GM19397 (cell line): ENCODE measurements at regions not wholly inside any gene's neighbourhood (a gene's known extent, or its start where the extent isn't known, plus 50 kb on each side); places are given as distances from the start of the nearest gene placed in this dataset.
"Not testable (repeated sequence)": the region's sequence is repeated elsewhere in the genome, so short reads cannot be mapped to it uniquely, and the experiment has no call there.

Experiments used
- ATAC-seq: cut with Tn5 transposase; IDR thresholded peaks from one replicate; pipeline ENCODE4 v1.9.1; 2021; ENCODE audit warnings: mild to moderate bottlenecking, moderate library complexity; ENCODE audit not compliant: unreplicated experiment

DNA sequence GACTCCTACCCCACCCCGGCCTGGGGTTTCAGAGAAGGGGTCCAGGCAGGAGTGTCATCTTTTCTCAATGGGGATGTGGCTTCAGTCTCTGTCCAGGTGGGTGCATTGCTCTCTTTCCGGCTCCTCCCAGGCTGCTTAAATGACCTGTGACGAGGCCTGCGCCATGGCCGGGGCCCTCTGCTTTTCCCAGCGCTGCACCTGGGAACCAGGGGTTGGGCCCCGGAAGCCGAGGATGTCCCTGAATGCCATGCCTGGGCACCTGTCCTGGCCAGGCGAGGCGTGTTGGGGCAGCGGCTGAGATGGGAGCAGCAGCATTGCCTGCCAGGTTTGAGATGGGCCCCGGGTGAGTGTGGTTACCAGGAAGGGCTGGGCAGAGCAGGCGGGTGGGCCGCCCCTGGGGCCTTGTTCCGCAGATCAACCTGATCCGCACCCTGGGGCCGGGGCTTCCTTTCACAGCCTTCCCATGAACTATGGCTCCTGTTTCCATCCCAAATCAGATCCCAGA, 147.4 kb downstream of the SEC14L1 start:
- ATAC-seq, result no peak

DNA sequence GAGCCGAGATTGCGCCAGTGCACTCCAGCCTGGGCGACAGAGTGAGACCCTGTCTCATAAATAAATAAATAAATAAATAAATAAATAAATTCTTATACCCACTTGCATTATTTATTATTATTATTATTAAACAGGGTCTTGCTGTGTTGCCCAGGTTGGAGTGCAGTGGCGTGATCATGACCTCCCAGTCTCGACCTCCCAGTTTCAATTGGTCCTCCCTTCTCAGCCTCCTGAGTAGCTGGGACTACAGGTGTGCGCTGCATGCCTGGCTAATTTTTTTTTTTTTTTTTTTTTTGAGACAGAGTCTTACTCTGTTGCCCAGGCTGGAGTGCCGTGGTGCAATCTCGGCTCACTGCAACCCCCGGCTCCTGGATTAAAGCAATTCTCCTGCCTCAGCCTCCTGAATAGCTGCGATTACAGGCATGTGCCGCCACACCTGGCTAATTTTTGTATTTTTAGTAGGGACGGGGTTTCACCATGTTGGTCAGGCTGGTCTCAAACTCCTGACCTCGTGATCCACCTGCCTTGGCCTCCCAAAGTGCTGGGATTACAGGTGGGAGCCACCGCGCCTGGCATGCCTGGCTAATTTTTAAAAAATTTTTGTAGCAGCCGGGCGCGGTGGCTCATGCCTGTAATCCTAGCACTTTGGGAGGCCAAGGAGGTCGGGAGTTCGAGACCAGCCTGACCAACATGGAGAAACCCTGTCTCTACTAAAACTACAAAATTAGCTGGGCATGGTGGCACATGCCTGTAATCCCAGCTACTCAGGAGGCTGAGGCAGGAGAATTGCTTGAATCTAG, 150.2 kb downstream of the SEC14L1 start:
- ATAC-seq, result not testable (repeated sequence)

DNA sequence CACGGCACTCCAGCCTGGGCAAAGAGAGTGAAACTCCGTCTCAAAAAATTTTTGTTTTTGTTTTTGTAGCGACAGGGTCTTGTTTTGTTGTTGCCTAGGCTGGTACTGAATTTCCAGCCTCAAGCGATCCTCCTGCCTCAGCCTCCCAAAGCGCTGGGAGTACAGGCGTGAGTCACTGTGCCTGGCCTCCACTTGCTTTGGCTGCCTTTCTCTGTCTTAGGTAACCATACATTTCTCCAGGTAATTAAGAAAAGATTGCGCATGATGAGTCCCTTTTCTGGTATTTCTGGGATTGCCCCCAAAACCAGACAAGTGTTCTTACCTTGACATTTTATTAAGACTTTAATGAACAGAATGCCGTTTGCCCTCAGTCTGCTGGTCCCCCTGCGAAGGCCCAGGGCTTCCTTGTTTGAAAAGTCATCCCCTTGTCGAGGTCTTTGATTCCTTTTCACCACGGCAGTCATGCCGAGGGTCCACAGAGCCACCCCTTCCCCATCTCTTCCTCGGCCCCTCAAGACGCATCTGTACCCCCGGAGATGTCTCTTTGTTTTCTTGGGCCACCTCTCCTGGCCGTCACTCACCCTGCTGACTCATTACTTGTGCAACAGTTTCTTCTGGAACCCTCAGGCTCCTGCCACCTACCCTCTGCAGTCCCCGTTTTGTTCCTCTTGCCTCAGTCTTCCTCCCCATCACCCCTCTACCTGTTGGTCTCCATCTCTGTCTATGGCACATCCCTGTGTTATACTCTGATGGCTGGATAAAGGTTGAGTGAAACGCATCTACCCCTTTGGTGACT, 151.0 kb downstream of the SEC14L1 start:
- ATAC-seq, result no peak

DNA sequence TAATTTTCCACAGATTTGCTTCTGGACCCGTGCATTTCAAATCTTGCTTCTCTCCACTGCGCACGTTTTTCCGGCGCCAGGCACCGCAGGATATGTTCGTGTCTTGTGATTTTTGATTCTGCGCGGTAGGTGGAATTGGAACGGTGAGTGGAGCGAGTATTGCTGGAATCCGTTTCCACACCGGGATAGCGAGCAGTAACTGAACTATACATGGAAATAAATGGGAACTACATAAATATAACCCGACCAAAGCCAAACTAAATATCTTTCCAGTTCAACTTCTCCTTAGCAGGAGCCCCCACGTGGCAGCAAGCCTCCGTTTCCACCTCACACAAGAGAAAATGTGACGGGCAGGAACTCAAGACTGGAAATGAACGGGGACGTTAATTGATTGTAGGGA, 154.0 kb downstream of the SEC14L1 start:
- ATAC-seq, result no peak

DNA sequence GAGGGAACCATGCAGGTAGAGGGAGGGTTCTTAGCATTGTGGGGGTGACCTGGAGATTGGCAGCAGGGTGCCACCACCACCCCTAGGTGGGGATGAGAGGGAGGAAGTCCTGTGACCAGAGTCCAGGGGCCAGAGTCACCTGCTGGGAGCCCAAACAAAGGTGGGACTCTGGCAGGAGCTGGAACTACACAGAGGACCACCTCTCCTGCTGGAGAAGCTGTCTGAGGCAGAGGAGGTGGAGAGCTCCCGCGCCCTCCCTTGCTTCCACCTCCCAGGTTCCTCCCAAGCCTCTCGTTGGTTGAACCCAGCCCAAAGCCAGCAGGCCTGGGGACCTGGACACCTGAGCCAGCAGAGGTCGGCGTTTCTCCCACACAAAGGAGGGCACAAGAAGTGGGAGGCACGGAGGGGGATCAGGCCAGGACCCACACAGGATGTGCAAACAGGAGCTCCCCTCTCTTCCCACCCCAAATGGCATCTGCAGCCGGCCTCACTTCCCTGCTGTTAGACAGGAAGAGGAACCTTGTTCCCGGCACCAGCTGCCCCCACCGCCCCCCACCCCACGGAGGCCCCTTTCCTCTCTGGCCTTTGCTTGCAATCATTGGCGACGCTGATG, 154.6 kb downstream of the SEC14L1 start:
- no peak for ATAC-seq

DNA sequence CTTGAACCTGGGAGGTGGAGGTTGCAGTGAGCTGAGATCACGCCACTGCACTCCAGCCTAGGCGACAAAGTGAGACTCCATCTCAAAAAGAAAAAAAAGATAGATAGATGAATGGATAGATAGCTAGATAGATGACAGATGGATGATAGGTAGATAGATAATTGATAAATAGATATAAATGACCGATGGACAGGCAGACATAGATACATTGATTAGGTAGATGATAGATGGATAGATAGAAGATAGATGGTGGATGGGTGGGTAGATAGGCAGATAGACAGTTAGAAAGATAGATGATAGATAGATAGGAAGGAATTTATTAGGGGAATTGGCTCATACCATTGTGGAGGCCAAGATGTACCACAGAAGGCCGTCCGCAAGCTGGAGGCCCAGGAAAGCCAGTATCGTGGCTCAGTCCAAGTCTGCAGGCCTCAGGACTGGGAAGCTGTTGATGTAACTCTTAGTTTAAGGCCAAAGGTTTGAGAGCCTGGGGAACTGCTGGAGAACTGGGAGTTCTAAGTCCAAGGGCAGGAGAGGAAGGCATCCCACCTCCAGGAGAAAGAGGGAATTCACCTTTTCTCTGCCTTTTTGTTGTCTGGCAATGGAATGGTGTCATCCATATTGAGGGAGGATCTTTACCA, 156.1 kb downstream of the SEC14L1 start:
- no peak for ATAC-seq

GRCh38 chr17:77297693-77298666, 157.2 kb downstream of the SEC14L1 start:
- ATAC-seq, result no peak

DNA sequence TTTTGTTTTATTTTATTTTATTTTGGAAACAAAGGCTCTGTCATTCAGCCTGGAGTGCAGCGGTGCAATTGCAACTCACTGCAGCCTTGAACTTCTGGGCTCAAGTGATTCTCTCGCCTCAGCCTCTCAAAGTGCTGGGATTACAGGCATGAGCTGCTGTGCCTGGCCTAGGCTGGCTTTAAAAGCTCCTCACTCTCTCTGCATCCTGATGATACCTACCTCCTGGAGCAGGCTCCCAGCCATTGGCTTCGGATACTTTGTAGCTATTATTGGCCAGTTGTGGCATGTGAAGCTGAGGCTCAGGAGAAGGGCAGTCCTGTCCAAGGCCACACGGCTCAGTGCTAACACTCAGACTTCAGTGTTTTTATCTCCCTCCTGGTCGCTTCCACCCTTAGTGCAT, 158.0 kb downstream of the SEC14L1 start:
- no peak for ATAC-seq

DNA sequence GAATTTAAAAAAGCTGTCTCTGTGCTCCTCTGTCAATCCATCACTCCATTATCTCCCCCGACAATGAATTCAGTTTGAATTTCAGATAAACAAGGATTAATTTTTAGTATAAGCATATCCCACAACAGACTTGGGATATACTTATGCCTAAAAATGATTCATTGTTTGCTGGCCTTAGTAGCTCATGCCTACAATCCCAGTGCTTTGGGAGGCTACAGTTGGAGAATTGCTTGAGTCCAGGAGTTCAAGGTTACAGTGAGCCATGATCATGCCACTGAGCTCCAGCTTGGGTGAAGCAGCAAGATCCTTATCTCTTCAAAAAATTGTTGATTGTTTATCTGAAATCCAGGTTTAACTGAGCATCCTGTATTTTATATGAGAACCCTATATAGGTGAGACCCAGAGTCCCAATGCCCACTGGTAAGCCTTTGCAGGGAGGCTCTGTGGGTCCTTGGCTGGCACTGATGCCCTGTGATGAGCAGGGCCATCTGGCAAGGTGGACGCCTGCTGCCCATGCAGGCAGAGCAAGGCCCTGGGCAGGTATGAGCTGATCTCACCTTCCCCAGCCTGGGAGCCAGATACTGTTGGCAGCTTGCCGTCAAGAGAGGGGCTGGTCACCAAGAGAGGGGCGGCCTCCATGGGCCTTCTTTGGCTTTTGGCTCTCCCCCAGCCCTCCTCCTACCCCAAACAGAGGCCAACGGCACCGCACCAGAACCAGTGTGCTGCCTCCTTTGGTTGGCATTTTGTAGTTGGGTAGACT, 158.7 kb downstream of the SEC14L1 start:
- ATAC-seq, result no peak

- no peak for ATAC-seq
Observed at GRCh38 chr17:77300016-77300686, 159.4 kb downstream of the SEC14L1 start.

DNA sequence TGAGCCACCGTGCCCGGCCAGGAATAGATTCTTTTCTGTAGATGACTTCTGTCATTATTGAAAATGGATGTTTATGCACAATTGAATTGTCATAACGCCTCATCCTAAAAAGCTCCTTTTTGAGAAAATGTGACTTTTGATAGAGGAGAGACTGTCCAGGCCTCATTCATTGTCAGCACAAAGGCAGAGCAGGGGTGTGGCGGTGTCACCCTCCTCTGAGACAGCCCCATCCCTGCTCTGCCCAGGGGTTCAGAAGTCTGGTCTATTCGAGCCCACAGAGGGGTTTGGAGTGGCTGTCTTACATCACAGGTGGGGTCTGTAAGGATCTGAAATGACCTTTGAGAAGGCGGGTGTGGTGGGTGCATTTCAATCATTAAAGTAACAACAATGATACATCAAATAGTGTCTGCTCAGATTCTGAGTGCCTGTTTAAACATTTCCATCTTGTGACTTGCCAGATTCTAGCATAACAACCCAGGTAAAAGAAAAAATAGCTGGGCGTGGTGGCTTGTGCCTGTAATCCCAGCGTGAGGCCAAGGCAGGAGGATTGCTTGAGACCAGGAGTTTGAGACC, 161.0 kb downstream of the SEC14L1 start:
- ATAC-seq, result no peak

DNA sequence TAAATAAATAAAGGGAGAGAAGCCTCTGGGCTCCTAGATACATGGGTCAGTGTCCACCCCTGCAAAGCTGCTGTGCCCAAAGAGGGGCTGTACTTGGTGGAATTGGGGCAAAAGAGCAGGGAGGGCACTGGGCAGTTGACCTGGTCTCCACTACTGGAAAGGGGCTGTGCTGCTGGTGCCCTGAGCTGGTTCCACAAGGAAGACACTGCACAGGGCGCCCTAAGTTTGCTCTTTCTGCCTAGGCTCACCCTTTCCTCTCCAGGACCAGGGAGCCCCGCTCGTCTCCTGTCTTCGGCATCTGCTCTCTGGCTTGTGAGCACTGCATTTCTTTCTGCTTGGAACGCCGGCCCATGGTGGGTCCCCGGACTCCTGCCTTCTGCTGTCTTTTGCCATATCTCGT, 161.9 kb downstream of the SEC14L1 start:
- no peak for ATAC-seq

GRCh38 chr17:77303620-77304019, 162.9 kb downstream of the SEC14L1 start:
- ATAC-seq, result no peak

GRCh38 chr17:77304051-77304745, 163.4 kb downstream of the SEC14L1 start:
- ATAC-seq, result no peak

- ATAC-seq, result no peak
Observed at GRCh38 chr17:77304746-77305473, 164.1 kb downstream of the SEC14L1 start.

- ATAC-seq, result no peak
Observed at GRCh38 chr17:77306048-77306789, 165.4 kb downstream of the SEC14L1 start.
